HG02678 (cell line): ENCODE measurements at regions not wholly inside any gene's neighbourhood (a gene's known extent, or its start where the extent isn't known, plus 50 kb on each side); places are given as distances from the start of the nearest gene placed in this dataset.
"Not testable (repeated sequence)": the region's sequence is repeated elsewhere in the genome, so short reads cannot be mapped to it uniquely, and the experiment has no call there.

Experiments
- ATAC-seq: cut with Tn5 transposase; IDR thresholded peaks from one replicate; pipeline ENCODE4 v1.9.1; 2021; ENCODE audit warnings: mild to moderate bottlenecking, moderate library complexity; ENCODE audit not compliant: unreplicated experiment

GRCh38 chr16:79845033-79845733, 244.6 kb upstream of the MAF start:
- peak; percentile 93 for ATAC-seq

GRCh38 chr16:79844603-79845002, 244.1 kb upstream of the MAF start:
- ATAC-seq, result no peak

- peak; percentile 30 for ATAC-seq
Observed at GRCh38 chr16:79843631-79844043, 243.1 kb upstream of the MAF start.

- no peak for ATAC-seq
Observed at GRCh38 chr16:79843145-79843544, 242.6 kb upstream of the MAF start.

- no peak for ATAC-seq
Observed at GRCh38 chr16:79842197-79842596, 241.7 kb upstream of the MAF start.

GRCh38 chr16:79839466-79840341, 239.2 kb upstream of the MAF start:
- no peak for ATAC-seq

GRCh38 chr16:79838496-79839259, 238.1 kb upstream of the MAF start:
- ATAC-seq, result no peak

GRCh38 chr16:79836144-79836543, 235.6 kb upstream of the MAF start:
- no peak for ATAC-seq

- ATAC-seq, result no peak
Observed at GRCh38 chr16:79835194-79835593, 234.7 kb upstream of the MAF start.

- ATAC-seq, result no peak
Observed at GRCh38 chr16:79834720-79835119, 234.2 kb upstream of the MAF start.

GRCh38 chr16:79834003-79834402, 233.5 kb upstream of the MAF start:
- not testable (repeated sequence) for ATAC-seq

GRCh38 chr16:79833559-79833958, 233.0 kb upstream of the MAF start:
- ATAC-seq, result no peak

- no peak for ATAC-seq
Observed at GRCh38 chr16:79826732-79827475, 226.4 kb upstream of the MAF start.

- no peak for ATAC-seq
Observed at GRCh38 chr16:79825002-79825401, 224.5 kb upstream of the MAF start.

GRCh38 chr16:79823639-79824038, 223.1 kb upstream of the MAF start:
- no peak for ATAC-seq

GRCh38 chr16:79821911-79822310, 221.4 kb upstream of the MAF start:
- ATAC-seq, result no peak

GRCh38 chr16:79816081-79816497, 215.6 kb upstream of the MAF start:
- no peak for ATAC-seq

GRCh38 chr16:79815049-79815448, 214.5 kb upstream of the MAF start:
- no peak for ATAC-seq

- ATAC-seq, result no peak
Observed at GRCh38 chr16:79814124-79814523, 213.6 kb upstream of the MAF start.

- ATAC-seq, result no peak
Observed at GRCh38 chr16:79811541-79811940, 211.0 kb upstream of the MAF start.
